Common myeloid progenitor, CD34-positive (primary cell): ENCODE measurements at regions not wholly inside any gene's neighbourhood (a gene's known extent, or its start where the extent isn't known, plus 50 kb on each side); places are given as distances from the start of the nearest gene placed in this dataset.
"Not testable (repeated sequence)": the region's sequence is repeated elsewhere in the genome, so short reads cannot be mapped to it uniquely, and the experiment has no call there.

ENCODE experiments used
- CTCF ChIA-PET: fragments of 350-600 bp; sonication (Branson Sonifier 250); formaldehyde crosslinking; loops from one replicate; lab custom pipeline; 2021; ENCODE audit warnings: antibody characterized with exemption; lab: Charles Lee
- POLR2A ChIA-PET: fragments of 350-600 bp; sonication (Branson Sonifier 250); formaldehyde crosslinking; loops from one replicate; lab custom pipeline; 2021; ENCODE audit warnings: antibody characterized with exemption; lab: Charles Lee
- DNase-seq, 3 donors: peaks; one replicate each; pipeline versions ENCODE4 v3.0.0 to v3.0.0-alpha.2; 2013
- H3K27ac ChIP-seq, 2 experiments: 1 replicate in 1 of 2; 2 replicates in 1 of 2; pipeline ENCODE4 v1.7.0; 2013; ENCODE audit warnings: inconsistent platforms in 2 of 2, low read length in 2 of 2, mild to moderate bottlenecking in 2 of 2, low read depth in 1 of 2, moderate library complexity in 1 of 2; ENCODE audit not compliant: severe bottlenecking in 2 of 2, insufficient read depth in 1 of 2, poor library complexity in 1 of 2
- H3K27me3 ChIP-seq, 5 experiments: replicated peaks in 2 of 5; 1 replicate in 3 of 5; 2 replicates in 2 of 5; pipeline versions ENCODE4 v1.6.1 to v1.7.0; 2013; ENCODE audit warnings: low read length in 4 of 5, mild to moderate bottlenecking in 2 of 5, moderate library complexity in 2 of 5, inconsistent platforms in 1 of 5; ENCODE audit not compliant: insufficient read depth in 5 of 5, control insufficient read depth in 4 of 5
- H3K36me3 ChIP-seq, 4 experiments: 1 replicate in 2 of 4; 2 replicates in 2 of 4; pipeline versions ENCODE4 v1.6.1 to v1.7.0; 2013; ENCODE audit warnings: low read length in 3 of 4, control low read depth in 1 of 4, mild to moderate bottlenecking in 1 of 4; ENCODE audit not compliant: control insufficient read depth in 4 of 4, insufficient read depth in 4 of 4
- H3K4me1 ChIP-seq, 4 experiments: 1 replicate in 3 of 4; 2 replicates in 1 of 4; pipeline versions ENCODE4 v1.6.1 to v1.7.1; 2013; ENCODE audit warnings: low read length in 3 of 4, mild to moderate bottlenecking in 3 of 4, control low read depth in 1 of 4, inconsistent platforms in 1 of 4, moderate library complexity in 1 of 4; ENCODE audit not compliant: control insufficient read depth in 4 of 4, insufficient read depth in 4 of 4; ENCODE audit errors: control extremely low read depth in 1 of 4
- H3K4me3 ChIP-seq, 7 experiments: 1 replicate in 4 of 7; 2 replicates in 3 of 7; pipeline versions ENCODE4 v1.5.1 to v1.7.0; 2013; ENCODE audit warnings: mild to moderate bottlenecking in 7 of 7, low read length in 6 of 7, moderate library complexity in 6 of 7, inconsistent platforms in 2 of 7, low read depth in 2 of 7, control low read depth in 1 of 7; ENCODE audit not compliant: insufficient read depth in 4 of 7, control insufficient read depth in 1 of 7; ENCODE audit errors: extremely low read depth in 1 of 7
- H3K9me3 ChIP-seq, 5 experiments: 1 replicate in 4 of 5; 2 replicates in 1 of 5; pipeline versions ENCODE4 v1.6.1 to v1.7.1; 2013; ENCODE audit warnings: low read length in 4 of 5, mild to moderate bottlenecking in 2 of 5, inconsistent platforms in 1 of 5, low read depth in 1 of 5, moderate library complexity in 1 of 5; ENCODE audit not compliant: control insufficient read depth in 4 of 5, insufficient read depth in 2 of 5; ENCODE audit errors: control extremely low read depth in 1 of 5
- WGBS: methylation state at CpG from one replicate; pipeline ENCODE4 v1.1.5; 2013; ENCODE audit not compliant: insufficient coverage; 5-methylcytosine and 5-hydroxymethylcytosine counted together

- Histone ChIP-seq H3K4me3 (no peak overlapping the region), H3K27me3 (peaks cover 0 to 4% (median 0%) of the 10 kb centered on the region in 5 experiments), H3K36me3 (no peaks in the 10 kb centered on the region), H3K27ac (no peak overlapping the region), H3K9me3 (no peaks in the 10 kb centered on the region), H3K4me1 (no peaks in the 10 kb centered on the region)
- no peak for DNase-seq
- CTCF ChIA-PET, result no interaction called here
- WGBS, result 89% methylated on average over 2 of the region's 5 CpGs
- POLR2A ChIA-PET, result no interaction called here
Observed at GRCh38 chr4:128630871-128631270, 178.6 kb upstream of the JADE1 start.

- H3K27ac ChIP-seq, result no peak overlapping the region
Observed at GRCh38 chr4:128623508-128624215, 185.8 kb upstream of the JADE1 start.

GRCh38 chr4:128620279-128620965 lies 189.1 kb upstream of the JADE1 start:
- H3K4me3 ChIP-seq, H3K4me1 ChIP-seq, H3K27me3 ChIP-seq, DNase-seq, H3K27ac ChIP-seq, POLR2A ChIA-PET, H3K9me3 ChIP-seq, CTCF ChIA-PET, H3K36me3 ChIP-seq: not testable (repeated sequence)
- WGBS, result 82% methylated on average over 4 of the region's 7 CpGs

More at GRCh38 chr4:128623508-128624215, 185.8 kb upstream of the JADE1 start:
- WGBS, result 100% methylated on average over 2 of the region's 4 CpGs
- CTCF ChIA-PET, result no interaction called here
- POLR2A ChIA-PET, result no interaction called here
- H3K9me3 ChIP-seq, result peaks cover 0 to 4% (median 0%) of the 10 kb centered on the region in 5 experiments
- no peaks in the 10 kb centered on the region for H3K27me3 ChIP-seq
- no peak overlapping the region for H3K4me3 ChIP-seq
- H3K36me3 ChIP-seq, result no peaks in the 10 kb centered on the region
- no peaks in the 10 kb centered on the region for H3K4me1 ChIP-seq
- DNase-seq, result no peak

GRCh38 chr4:128615197-128615596 lies 194.3 kb upstream of the JADE1 start:
- CTCF ChIA-PET, result interaction anchor here (1.0 kb wide), 1 partner anchor 9 kb away, joined by 3 read pairs; no protein-coding TSS in a partner anchor

GRCh38 chr4:128608006-128608405 lies 201.5 kb upstream of the JADE1 start:
- ChIA-PET CTCF (interaction anchor here (0.6 kb wide), 1 partner anchor 135 kb away, joined by 3 read pairs; no protein-coding TSS in a partner anchor), POLR2A (no interaction called here)
- no peaks in the 10 kb centered on the region for H3K4me1 ChIP-seq
- DNase-seq, result no peak
- no peak overlapping the region for H3K27ac ChIP-seq
- WGBS, result 100% methylated on average over 1 of the region's 1 CpG
- no peak overlapping the region for H3K4me3 ChIP-seq
- no peaks in the 10 kb centered on the region for H3K27me3 ChIP-seq
- no peaks in the 10 kb centered on the region for H3K9me3 ChIP-seq
- H3K36me3 ChIP-seq, result no peaks in the 10 kb centered on the region

More at GRCh38 chr4:128615197-128615596, 194.3 kb upstream of the JADE1 start:
- H3K27ac ChIP-seq, result no peak overlapping the region
- H3K36me3 ChIP-seq, result no peaks in the 10 kb centered on the region
- H3K9me3 ChIP-seq, result peaks cover 0 to 5% (median 0%) of the 10 kb centered on the region in 5 experiments
- H3K4me3 ChIP-seq, result no peak overlapping the region
- no peaks in the 10 kb centered on the region for H3K27me3 ChIP-seq
- DNase-seq, result no peak
- no peaks in the 10 kb centered on the region for H3K4me1 ChIP-seq
- POLR2A ChIA-PET, result no interaction called here

GRCh38 chr4:128606173-128606572 lies 203.3 kb upstream of the JADE1 start:
- Histone ChIP-seq H3K36me3 (no peaks in the 10 kb centered on the region), H3K27me3 (no peaks in the 10 kb centered on the region), H3K4me3 (no peak overlapping the region), H3K27ac (no peak overlapping the region), H3K9me3 (no peaks in the 10 kb centered on the region), H3K4me1 (no peaks in the 10 kb centered on the region)
- 100% methylated on average over 1 of the region's 1 CpG for WGBS
- no peak for DNase-seq
- ChIA-PET CTCF (interaction anchor here (1.1 kb wide), 1 partner anchor 9 kb away, joined by 3 read pairs; no protein-coding TSS in a partner anchor), POLR2A (no interaction called here)

- H3K4me3 ChIP-seq, result no peak overlapping the region
- no peaks in the 10 kb centered on the region for H3K4me1 ChIP-seq
- no peak overlapping the region for H3K27ac ChIP-seq
- no peaks in the 10 kb centered on the region for H3K36me3 ChIP-seq
- no peak for DNase-seq
- ChIA-PET CTCF (interaction anchor here (1.0 kb wide), 1 partner anchor 17 kb away, joined by 3 read pairs; no protein-coding TSS in a partner anchor), POLR2A (no interaction called here)
- no peaks in the 10 kb centered on the region for H3K27me3 ChIP-seq
- H3K9me3 ChIP-seq, result no peaks in the 10 kb centered on the region
- no CpG with 5 or more reads among the region's 2 CpGs for WGBS
Observed at GRCh38 chr4:128604840-128605239, 204.7 kb upstream of the JADE1 start.
